ENCODE measurements at regions not wholly inside any gene's neighbourhood (a gene's known extent, or its start where the extent isn't known, plus 50 kb on each side); places are given as distances from the start of the nearest gene placed in this dataset.

- in situ Hi-C loops (cut with HindIII; ENCODE audit: low pct_ligation_motif_present, low pct_unique_long_range_greater_than_20kb, low sequenced_read_pairs) = no loop called here
- no peak for DNase-seq
These were observed 163.0 kb downstream of the BTC start for GRCh38 chr4:74631338-74631737.

DNA sequence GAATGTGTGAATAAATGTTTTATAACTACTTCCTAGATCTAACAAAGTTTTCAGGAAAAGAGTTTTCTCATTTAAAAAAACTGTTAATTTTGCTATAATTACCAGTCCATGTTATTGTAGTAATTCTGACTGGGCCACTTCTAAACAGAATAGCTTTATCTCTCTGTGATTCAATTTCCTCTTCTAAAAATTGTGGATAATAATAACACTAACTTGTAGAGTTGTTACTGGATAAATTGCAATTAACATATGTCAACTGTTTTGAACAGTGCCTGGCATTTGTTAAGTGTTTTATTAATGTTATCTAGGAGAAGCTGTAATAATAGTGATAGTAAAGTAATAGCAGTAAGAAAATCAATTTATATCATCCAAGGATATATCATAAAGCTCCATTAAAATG, 162.3 kb downstream of the BTC start:
- in situ Hi-C loops (cut with HindIII; ENCODE audit: low pct_ligation_motif_present, low pct_unique_long_range_greater_than_20kb, low sequenced_read_pairs) = no loop called here
- no peak for DNase-seq

- DNase-seq = peak; percentile 86
- in situ Hi-C loops (cut with HindIII; ENCODE audit: low pct_ligation_motif_present, low pct_unique_long_range_greater_than_20kb, low sequenced_read_pairs) = no loop called here
These were observed 161.7 kb downstream of the BTC start for GRCh38 chr4:74632634-74633033.

- in situ Hi-C loops (cut with HindIII; ENCODE audit: low pct_ligation_motif_present, low pct_unique_long_range_greater_than_20kb, low sequenced_read_pairs) = no loop called here
- no peak for DNase-seq
These were observed 159.2 kb downstream of the BTC start for GRCh38 chr4:74635074-74635473.

- in situ Hi-C loops (cut with HindIII; ENCODE audit: low pct_ligation_motif_present, low pct_unique_long_range_greater_than_20kb, low sequenced_read_pairs) = no loop called here
- DNase-seq = no peak
These were observed 158.7 kb downstream of the BTC start for GRCh38 chr4:74635490-74636123.

DNA sequence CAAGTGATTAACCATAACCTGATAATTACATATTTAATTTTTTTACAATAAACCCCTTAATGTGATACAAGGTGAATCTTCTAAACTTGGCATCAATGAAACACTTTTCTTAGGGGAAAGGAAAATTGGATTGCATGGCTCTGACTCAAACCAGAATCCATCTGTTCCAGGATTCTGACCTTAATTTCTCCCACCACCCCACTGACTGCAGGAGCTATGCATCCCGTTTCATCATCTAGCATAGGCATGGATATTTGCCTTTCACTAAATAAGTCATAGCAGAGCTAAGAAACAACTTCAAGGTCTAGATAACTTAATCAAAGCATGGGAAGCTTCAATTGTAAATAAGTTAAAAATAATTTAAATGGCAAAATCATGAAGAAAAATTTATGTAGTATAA, 156.3 kb downstream of the BTC start:
- no peak for DNase-seq
- in situ Hi-C loops (cut with HindIII; ENCODE audit: low pct_ligation_motif_present, low pct_unique_long_range_greater_than_20kb, low sequenced_read_pairs) = no loop called here

- in situ Hi-C loops (cut with HindIII; ENCODE audit: low pct_ligation_motif_present, low pct_unique_long_range_greater_than_20kb, low sequenced_read_pairs) = no loop called here
- no peak for DNase-seq
These were observed 155.6 kb downstream of the BTC start for GRCh38 chr4:74638689-74639088.

DNA sequence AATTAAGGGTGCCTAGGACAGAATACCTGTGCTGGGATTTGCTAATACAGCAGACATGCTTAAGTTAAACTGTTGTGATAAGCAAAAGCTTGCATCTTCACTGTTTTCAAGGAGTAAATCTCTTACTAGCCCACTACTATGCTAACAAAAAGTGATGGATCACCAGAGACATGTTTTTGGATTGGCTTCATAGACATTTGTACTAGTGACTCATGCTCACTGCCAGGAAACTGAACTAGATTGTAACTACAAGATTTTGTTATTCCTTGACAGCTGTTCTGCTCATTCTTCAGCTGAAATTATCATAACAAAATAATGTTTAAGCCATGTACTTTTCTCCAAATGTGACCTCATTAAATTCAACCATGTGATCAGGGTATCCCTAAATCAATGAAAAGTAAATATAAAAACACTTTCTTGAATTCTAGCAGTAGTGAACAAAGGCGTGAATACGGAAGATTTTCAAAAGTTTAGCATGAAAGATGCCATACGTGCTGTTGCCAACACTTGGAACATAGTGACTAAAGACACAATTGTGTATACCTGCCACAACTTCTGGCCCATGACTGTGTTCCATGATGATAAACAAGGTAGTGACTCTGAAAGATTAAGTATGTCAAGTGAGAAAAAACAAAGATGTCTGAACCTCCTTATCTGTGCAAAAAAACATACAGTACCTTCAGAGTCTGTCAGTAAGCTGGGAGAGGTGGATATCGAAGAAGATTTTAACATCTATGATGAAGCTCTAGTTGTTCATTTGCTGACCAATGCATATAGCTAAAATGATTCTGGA, 154.0 kb downstream of the BTC start:
- in situ Hi-C loops (cut with HindIII; ENCODE audit: low pct_ligation_motif_present, low pct_unique_long_range_greater_than_20kb, low sequenced_read_pairs) = no loop called here
- DNase-seq = no peak

DNA sequence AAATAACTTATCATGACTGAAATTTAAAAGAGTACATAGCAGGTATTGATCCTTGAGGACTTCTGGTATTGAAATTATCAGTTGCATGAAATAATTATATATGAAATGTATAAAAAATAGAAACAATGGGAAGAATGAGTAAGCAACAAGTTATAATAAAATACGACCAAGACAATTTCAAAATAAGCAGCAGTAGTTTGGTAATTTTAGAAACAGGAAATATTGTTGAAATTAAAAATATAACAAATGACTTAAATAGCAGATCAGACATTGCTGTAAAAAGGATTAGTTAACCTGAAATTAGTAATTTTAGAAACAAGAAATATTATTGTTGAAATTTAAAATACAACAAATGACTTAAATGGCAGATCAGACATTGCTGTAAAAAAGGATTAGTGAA, 152.3 kb downstream of the BTC start:
- in situ Hi-C loops (cut with HindIII; ENCODE audit: low pct_ligation_motif_present, low pct_unique_long_range_greater_than_20kb, low sequenced_read_pairs) = no loop called here
- DNase-seq = no peak

DNA sequence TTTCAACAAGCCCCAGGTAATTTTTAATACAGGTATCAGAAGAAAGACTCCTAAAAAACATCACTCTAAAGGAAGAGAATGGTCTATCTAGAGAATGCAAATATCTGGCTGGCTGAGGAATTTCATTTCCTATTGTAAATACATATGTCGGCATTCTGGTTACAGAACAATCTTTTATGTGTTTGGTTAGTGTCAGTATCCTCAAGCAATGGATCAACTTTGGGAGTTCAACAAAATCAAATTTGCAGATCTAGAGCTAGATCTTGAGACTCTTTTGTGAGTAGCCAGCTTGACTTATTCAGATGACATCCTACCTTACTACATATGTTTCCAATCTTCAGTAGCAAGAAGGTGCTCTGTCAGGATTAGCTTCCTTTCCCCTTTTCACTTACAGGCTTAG, 145.1 kb downstream of the BTC start:
- in situ Hi-C loops (cut with HindIII; ENCODE audit: low pct_ligation_motif_present, low pct_unique_long_range_greater_than_20kb, low sequenced_read_pairs) = no loop called here
- DNase-seq = no peak

DNA sequence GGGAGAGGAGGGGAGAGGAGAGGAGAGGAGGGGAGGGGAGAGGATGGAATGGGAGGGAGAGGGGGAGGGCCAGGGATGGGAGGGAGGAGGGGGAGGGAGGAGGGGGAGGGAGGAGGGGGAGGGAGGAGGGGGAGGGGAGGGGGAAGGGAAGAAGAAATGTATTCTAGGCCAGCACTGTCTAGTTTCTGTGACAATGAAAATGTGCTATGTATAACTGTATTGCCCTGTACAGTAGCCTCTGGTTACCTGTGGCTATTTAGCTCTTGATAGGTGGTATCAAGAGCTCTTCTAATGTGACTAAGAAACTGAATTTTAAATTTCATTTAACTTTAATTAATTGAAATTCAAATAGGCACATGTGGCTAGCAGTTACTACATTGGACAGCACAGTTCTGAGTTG, 143.1 kb downstream of the BTC start:
- in situ Hi-C loops (cut with HindIII; ENCODE audit: low pct_ligation_motif_present, low pct_unique_long_range_greater_than_20kb, low sequenced_read_pairs) = loop anchor here (25.0 kb wide), 2 partner anchors 264 to 464 kb away; no protein-coding TSS in a partner anchor
- no peak for DNase-seq

DNA sequence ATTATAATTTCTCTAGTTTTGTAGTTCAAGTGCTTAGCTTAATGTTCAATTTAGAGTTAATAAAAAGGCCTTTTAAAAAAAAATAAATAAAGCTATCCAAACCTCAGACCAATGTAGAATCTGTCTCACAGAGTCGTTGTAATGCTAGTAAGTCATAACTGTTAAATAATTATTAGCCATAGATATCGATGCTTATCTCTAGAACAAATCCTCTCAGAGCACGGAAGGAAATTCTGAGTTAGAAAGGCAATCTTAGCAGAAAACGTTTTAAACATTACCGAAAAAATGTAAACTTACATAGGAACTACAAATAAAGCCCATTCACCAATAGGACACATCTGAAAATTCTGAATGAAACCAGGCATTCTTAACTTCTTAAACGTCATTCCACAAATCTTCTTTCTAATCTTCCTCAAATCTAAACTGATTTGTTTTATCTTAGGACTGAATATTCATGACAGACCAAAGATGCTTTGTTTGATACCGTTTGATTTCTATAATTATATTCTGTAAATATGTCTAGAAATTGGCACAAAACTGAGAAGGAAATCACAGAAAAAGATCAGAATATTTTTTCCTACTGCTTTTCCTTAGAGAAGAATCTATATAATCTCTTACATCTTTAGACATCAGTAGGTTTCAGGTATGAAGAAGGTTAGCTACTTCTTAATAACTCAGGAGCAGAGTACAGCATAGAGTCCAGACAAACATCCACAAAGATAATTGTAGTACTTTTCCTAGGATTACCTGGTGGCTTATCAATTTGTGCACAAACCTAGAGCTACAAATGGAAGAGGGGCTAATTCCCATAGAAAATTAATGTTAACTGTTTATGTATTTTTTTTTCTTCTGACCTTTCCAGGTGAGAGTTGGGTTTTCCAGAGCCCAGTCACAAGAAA, 140.7 kb downstream of the BTC start:
- DNase-seq = peak; percentile 72
- in situ Hi-C loops (cut with HindIII; ENCODE audit: low pct_ligation_motif_present, low pct_unique_long_range_greater_than_20kb, low sequenced_read_pairs) = loop anchor here (25.0 kb wide), 2 partner anchors 266 to 466 kb away; no protein-coding TSS in a partner anchor

GRCh38 chr4:74654230-74654681, 140.1 kb downstream of the BTC start:
- in situ Hi-C loops (cut with HindIII; ENCODE audit: low pct_ligation_motif_present, low pct_unique_long_range_greater_than_20kb, low sequenced_read_pairs) = loop anchor here (25.0 kb wide), 2 partner anchors 267 to 467 kb away; no protein-coding TSS in a partner anchor

DNA sequence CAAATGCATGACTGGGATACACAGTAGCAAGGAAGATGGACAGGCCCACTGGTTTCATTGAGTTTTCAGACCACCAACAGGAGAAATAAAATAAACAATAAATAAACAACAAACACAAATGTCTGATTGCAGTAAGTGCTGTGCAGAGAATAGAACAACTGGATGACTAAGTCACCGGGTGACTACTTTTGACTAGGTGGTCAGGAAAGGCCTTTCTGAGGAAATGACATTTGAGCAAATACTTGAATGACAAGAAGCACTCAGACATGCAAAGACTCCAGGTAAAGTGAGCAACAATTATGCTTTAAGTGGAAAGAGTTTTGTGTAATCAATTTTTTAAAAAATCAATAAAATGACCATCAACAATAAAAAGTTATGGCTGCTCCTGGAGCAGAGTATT, 137.7 kb downstream of the BTC start:
- in situ Hi-C loops (cut with HindIII; ENCODE audit: low pct_ligation_motif_present, low pct_unique_long_range_greater_than_20kb, low sequenced_read_pairs) = loop anchor here (25.0 kb wide), 2 partner anchors 269 to 469 kb away; no protein-coding TSS in a partner anchor
- no peak for DNase-seq

More at GRCh38 chr4:74654230-74654681, 140.1 kb downstream of the BTC start:
- DNase-seq = peak; percentile 97

- in situ Hi-C loops (cut with HindIII; ENCODE audit: low pct_ligation_motif_present, low pct_unique_long_range_greater_than_20kb, low sequenced_read_pairs) = loop anchor here (25.0 kb wide), 2 partner anchors 271 to 471 kb away; no protein-coding TSS in a partner anchor
- peak; percentile 13 for DNase-seq
These were observed 136.2 kb downstream of the BTC start for GRCh38 chr4:74658116-74658515.

- in situ Hi-C loops (cut with HindIII; ENCODE audit: low pct_ligation_motif_present, low pct_unique_long_range_greater_than_20kb, low sequenced_read_pairs) = loop anchor here (25.0 kb wide), 2 partner anchors 272 to 472 kb away; no protein-coding TSS in a partner anchor
- peak; percentile 98 for DNase-seq
These were observed 134.5 kb downstream of the BTC start for GRCh38 chr4:74659576-74660411.

- in situ Hi-C loops (cut with HindIII; ENCODE audit: low pct_ligation_motif_present, low pct_unique_long_range_greater_than_20kb, low sequenced_read_pairs) = loop anchor here (25.0 kb wide), 2 partner anchors 274 to 474 kb away; no protein-coding TSS in a partner anchor
These were observed 133.5 kb downstream of the BTC start for GRCh38 chr4:74660866-74661265.

More at GRCh38 chr4:74660866-74661265, 133.5 kb downstream of the BTC start:
- peak; percentile 28 for DNase-seq
